ENCODE measurements at regions not wholly inside any gene's neighbourhood (a gene's known extent, or its start where the extent isn't known, plus 50 kb on each side); places are given as distances from the start of the nearest gene placed in this dataset.

- TF ChIP-seq, protein P1, sequence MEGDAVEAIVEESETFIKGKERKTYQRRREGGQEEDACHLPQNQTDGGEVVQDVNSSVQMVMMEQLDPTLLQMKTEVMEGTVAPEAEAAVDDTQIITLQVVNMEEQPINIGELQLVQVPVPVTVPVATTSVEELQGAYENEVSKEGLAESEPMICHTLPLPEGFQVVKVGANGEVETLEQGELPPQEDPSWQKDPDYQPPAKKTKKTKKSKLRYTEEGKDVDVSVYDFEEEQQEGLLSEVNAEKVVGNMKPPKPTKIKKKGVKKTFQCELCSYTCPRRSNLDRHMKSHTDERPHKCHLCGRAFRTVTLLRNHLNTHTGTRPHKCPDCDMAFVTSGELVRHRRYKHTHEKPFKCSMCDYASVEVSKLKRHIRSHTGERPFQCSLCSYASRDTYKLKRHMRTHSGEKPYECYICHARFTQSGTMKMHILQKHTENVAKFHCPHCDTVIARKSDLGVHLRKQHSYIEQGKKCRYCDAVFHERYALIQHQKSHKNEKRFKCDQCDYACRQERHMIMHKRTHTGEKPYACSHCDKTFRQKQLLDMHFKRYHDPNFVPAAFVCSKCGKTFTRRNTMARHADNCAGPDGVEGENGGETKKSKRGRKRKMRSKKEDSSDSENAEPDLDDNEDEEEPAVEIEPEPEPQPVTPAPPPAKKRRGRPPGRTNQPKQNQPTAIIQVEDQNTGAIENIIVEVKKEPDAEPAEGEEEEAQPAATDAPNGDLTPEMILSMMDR (conservative IDR thresholded peaks at IDR 0.05; ENCODE audit: low read depth, low read length): no peak
- no peak for DNase-seq (ENCODE audit: low read depth)
- no peak overlapping the region for H3K4me3 ChIP-seq (ENCODE audit: low read length)
Observed at GRCh38 chr6:105911106-105911629, 175.0 kb upstream of the PRDM1 start.

DNA sequence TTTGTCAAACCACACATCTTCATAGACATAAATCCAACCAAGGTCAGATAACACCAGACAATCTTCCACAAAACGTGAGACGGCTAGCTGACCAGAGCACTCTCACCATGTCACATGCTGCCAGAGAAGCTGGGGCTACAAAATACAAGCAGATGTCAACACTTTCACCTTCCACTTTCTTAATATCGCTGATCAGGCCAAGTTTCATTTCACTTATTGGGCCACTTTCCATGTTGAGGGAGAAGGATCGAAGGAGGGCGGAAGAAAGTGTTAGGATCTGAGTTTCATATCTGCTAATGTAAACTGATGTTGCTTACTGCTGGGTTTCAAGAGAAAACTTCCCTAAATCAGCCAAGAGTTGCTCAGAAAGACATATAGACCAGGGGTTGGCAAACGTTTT lies 177.0 kb upstream of the PRDM1 start:
- no peak for DNase-seq (ENCODE audit: low read depth)
- TF ChIP-seq, protein P1 (conservative IDR thresholded peaks at IDR 0.05; ENCODE audit: low read depth, low read length): no peak
- no peak overlapping the region for H3K4me3 ChIP-seq (ENCODE audit: low read length)

- no peak for DNase-seq (ENCODE audit: low read depth)
- no peak overlapping the region for H3K4me3 ChIP-seq (ENCODE audit: low read length)
- TF ChIP-seq, protein P1 (conservative IDR thresholded peaks at IDR 0.05; ENCODE audit: low read depth, low read length): no peak
Observed at GRCh38 chr6:105907991-105908390, 178.1 kb upstream of the PRDM1 start.

- no peak overlapping the region for H3K4me3 ChIP-seq (ENCODE audit: low read length)
- TF ChIP-seq, protein P1 (conservative IDR thresholded peaks at IDR 0.05; ENCODE audit: low read depth, low read length): no peak
- no peak for DNase-seq (ENCODE audit: low read depth)
Observed at GRCh38 chr6:105907301-105907700, 178.8 kb upstream of the PRDM1 start.

DNA sequence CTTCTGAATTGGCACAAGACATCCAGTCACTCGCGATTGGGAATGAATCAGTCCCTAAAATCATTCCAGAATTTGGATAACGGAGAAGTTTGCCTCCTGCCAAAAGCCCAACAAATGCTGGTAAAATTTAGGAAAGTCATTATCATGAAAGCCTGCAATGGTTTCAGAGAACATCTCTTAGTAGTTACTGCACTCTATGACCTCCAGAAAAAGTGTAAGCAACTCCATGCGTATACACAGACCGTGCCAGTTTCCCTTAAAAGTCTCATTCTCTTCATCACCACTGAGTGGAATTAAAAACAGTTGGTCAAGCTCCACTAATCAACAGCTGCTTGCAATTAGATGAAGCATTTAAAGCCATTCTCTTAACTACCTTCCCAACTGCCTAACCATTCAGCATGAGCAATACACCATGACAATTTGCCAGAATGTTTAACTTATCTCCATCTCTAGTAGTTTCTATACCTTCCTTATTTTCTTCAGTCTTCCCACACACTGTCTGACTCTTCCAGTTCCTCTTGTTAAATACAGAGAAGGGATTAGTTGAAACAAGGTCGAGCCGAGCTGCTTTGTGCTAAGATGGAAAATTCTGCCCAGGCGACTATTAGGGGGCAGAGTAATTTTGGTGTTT lies 183.6 kb upstream of the PRDM1 start:
- TF ChIP-seq, protein P1 (conservative IDR thresholded peaks at IDR 0.05; ENCODE audit: low read depth, low read length): no peak
- H3K4me3 ChIP-seq (ENCODE audit: low read length): no peak overlapping the region
- DNase-seq (ENCODE audit: low read depth): no peak

- TF ChIP-seq, protein P1 (conservative IDR thresholded peaks at IDR 0.05; ENCODE audit: low read depth, low read length): no peak
- no peak overlapping the region for H3K4me3 ChIP-seq (ENCODE audit: low read length)
- DNase-seq (ENCODE audit: low read depth): no peak
Observed at GRCh38 chr6:105901583-105901982, 184.6 kb upstream of the PRDM1 start.
